Astrocyte (in vitro differentiated cells and primary cell): ENCODE measurements at regions not wholly inside any gene's neighbourhood (a gene's known extent, or its start where the extent isn't known, plus 50 kb on each side); places are given as distances from the start of the nearest gene placed in this dataset.

Experiments used
- DNase-seq: peaks from one replicate; pipeline ENCODE4 v3.0.0-alpha.2; 2010; ENCODE audit warnings: low read depth
- FAIRE-seq: peaks from 2 replicates; lab custom pipeline; 2011; peaks lifted over from hg19 to GRCh38; lab: Jason Lieb, UNC
- H2AFZ ChIP-seq: 2 replicates; pipeline ENCODE4 v1.6.0; 2012; ENCODE audit warnings: low read depth, low read length, inconsistent platforms
- H3K27ac ChIP-seq: 2 replicates; pipeline ENCODE4 v1.5.1; 2011; ENCODE audit warnings: low read depth, low read length, inconsistent platforms
- H3K27me3 ChIP-seq: 2 replicates; pipeline ENCODE4 v1.6.0; 2011; ENCODE audit warnings: low read length, inconsistent platforms; ENCODE audit not compliant: insufficient read depth
- H3K36me3 ChIP-seq: 2 replicates; pipeline ENCODE4 v1.5.1; 2011; ENCODE audit warnings: low read length, inconsistent platforms; ENCODE audit not compliant: insufficient read depth
- H3K4me1 ChIP-seq: 2 replicates; pipeline ENCODE4 v1.5.1; 2011; ENCODE audit warnings: low read length, inconsistent platforms; ENCODE audit not compliant: insufficient read depth
- H3K4me2 ChIP-seq: 2 replicates; pipeline ENCODE4 v1.6.0; 2012; ENCODE audit warnings: low read length, inconsistent platforms
- H3K4me3 ChIP-seq: 2 replicates; pipeline ENCODE4 v1.5.1; 2011; ENCODE audit warnings: low read depth, mild to moderate bottlenecking, low read length, inconsistent platforms; ENCODE audit not compliant: insufficient read depth
- H3K79me2 ChIP-seq: 2 replicates; pipeline ENCODE4 v1.6.0; 2012; ENCODE audit warnings: mild to moderate bottlenecking, low read length, inconsistent platforms; ENCODE audit not compliant: insufficient read depth
- H3K9ac ChIP-seq: 2 replicates; pipeline ENCODE4 v1.6.0; 2012; ENCODE audit warnings: mild to moderate bottlenecking, low read length, inconsistent platforms
- H3K9me3 ChIP-seq: 2 replicates; pipeline ENCODE4 v1.5.1; 2012; ENCODE audit warnings: low read depth, mild to moderate bottlenecking, low read length, inconsistent platforms; ENCODE audit not compliant: insufficient read depth
- H4K20me1 ChIP-seq: 2 replicates; pipeline ENCODE4 v1.6.0; 2012; ENCODE audit warnings: low read length, inconsistent platforms; ENCODE audit not compliant: insufficient read depth
- H3K27ac Mint-ChIP-seq: one replicate; pipeline ENCODE4 v1.8.0; 2021; ENCODE audit warnings: mild to moderate bottlenecking, mixed read lengths; ENCODE audit not compliant: unreplicated experiment
- H3K27me3 Mint-ChIP-seq: one replicate; pipeline ENCODE4 v1.8.0; 2021; ENCODE audit warnings: low read depth, mixed read lengths; ENCODE audit not compliant: unreplicated experiment
- H3K36me3 Mint-ChIP-seq: one replicate; pipeline ENCODE4 v1.8.0; 2021; ENCODE audit warnings: low read depth, mixed read lengths; ENCODE audit not compliant: unreplicated experiment
- H3K4me1 Mint-ChIP-seq: one replicate; pipeline ENCODE4 v1.8.0; 2021; ENCODE audit warnings: low read depth, mixed read lengths; ENCODE audit not compliant: unreplicated experiment
- H3K4me3 Mint-ChIP-seq: one replicate; pipeline ENCODE4 v1.8.0; 2021; ENCODE audit warnings: mild to moderate bottlenecking, moderate library complexity, mixed read lengths; ENCODE audit not compliant: unreplicated experiment
- H3K9me3 Mint-ChIP-seq: one replicate; pipeline ENCODE4 v1.8.0; 2021; ENCODE audit warnings: mild to moderate bottlenecking, mixed read lengths; ENCODE audit not compliant: unreplicated experiment
- EZH2 ChIP-seq: IDR thresholded peaks from 2 replicates; pipeline ENCODE4 v1.6.1; 2012; ENCODE audit warnings: mild to moderate bottlenecking, low read length, inconsistent platforms; ENCODE audit not compliant: insufficient read depth
- TF ChIP-seq, protein P1 (sequence below): IDR thresholded peaks from 2 replicates; pipeline ENCODE4 v1.5.1; 2011; ENCODE audit warnings: low read depth, mild to moderate bottlenecking, inconsistent platforms, low read length, moderate library complexity; ENCODE audit not compliant: insufficient read depth

DNA sequence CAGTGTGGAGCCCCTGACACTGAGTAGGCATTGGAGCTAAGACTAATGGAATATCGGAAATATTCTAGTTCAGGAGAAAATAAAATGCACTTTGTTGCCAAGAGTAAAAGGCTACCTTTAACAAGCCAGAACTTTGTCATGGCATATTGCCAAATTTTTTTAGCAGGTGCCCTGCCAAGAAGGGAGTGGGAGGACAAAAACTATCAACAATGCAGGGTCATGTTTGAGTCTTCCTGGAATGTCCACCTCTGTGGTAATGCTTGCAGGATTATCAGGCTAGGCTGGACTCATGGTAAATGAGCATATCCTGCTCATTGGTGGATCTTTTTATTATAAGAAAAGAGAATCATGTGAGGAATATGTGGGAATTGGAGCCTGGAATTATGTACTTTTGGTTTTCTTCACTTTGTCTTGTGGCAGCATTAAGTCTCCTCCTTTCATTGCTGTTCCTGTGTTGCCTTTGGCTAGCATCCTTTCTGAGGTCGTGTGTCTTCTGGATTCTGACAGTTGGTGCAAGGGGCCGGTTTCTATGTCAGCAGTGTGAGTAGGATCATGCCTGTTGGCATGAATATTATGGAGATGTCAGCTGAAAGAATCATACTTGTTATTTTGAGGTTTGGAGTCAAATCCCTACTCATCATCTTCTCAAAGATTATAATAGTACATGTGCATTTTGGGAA is 122.9 kb upstream of the SPRY2 start:
- H3K27ac ChIP-seq: no peak overlapping the region
- H3K4me2 ChIP-seq: no peak overlapping the region
- no peak overlapping the region for H3K27ac Mint-ChIP-seq
- H3K36me3 ChIP-seq: no peaks in the 10 kb centered on the region
- no peaks in the 10 kb centered on the region for H3K27me3 Mint-ChIP-seq
- no peaks in the 10 kb centered on the region for H3K36me3 Mint-ChIP-seq
- H3K9me3 Mint-ChIP-seq: peaks cover 2% of the 10 kb centered on the region
- no peaks in the 10 kb centered on the region for H3K4me1 ChIP-seq
- FAIRE-seq: no peak
- H3K9me3 ChIP-seq: no peaks in the 10 kb centered on the region
- no peak for DNase-seq
- H3K79me2 ChIP-seq: no peaks in the 10 kb centered on the region
- H4K20me1 ChIP-seq: no peaks in the 10 kb centered on the region
- no peak overlapping the region for H3K4me3 Mint-ChIP-seq
- H3K9ac ChIP-seq: no peak overlapping the region
- H2AFZ ChIP-seq: no peak overlapping the region
- no peaks in the 10 kb centered on the region for H3K27me3 ChIP-seq
- no peak overlapping the region for H3K4me3 ChIP-seq
- TF ChIP-seq, protein P1, sequence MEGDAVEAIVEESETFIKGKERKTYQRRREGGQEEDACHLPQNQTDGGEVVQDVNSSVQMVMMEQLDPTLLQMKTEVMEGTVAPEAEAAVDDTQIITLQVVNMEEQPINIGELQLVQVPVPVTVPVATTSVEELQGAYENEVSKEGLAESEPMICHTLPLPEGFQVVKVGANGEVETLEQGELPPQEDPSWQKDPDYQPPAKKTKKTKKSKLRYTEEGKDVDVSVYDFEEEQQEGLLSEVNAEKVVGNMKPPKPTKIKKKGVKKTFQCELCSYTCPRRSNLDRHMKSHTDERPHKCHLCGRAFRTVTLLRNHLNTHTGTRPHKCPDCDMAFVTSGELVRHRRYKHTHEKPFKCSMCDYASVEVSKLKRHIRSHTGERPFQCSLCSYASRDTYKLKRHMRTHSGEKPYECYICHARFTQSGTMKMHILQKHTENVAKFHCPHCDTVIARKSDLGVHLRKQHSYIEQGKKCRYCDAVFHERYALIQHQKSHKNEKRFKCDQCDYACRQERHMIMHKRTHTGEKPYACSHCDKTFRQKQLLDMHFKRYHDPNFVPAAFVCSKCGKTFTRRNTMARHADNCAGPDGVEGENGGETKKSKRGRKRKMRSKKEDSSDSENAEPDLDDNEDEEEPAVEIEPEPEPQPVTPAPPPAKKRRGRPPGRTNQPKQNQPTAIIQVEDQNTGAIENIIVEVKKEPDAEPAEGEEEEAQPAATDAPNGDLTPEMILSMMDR: no peak
- no peak for TF ChIP-seq EZH2
- peaks cover 3% of the 10 kb centered on the region for H3K4me1 Mint-ChIP-seq

DNA sequence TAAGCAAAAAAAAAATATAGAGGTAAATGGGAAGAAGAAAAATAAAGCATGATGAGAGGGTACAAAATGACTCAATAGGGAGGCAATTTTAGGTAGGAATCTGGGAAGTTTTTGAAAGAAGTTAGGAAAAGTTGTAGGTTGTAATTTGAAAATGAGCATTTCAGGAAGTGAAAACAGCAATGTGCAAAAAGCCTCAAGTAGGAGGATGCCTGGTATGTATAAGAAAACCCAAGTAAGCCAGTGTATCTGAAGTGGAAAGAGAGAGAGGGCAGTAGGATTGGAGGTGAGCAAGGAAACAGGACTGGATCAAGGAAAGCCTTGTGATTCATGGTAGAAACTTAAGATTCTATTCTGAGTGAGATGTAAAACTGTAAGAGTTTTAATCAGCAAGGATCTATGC is 121.6 kb upstream of the SPRY2 start:
- no peak overlapping the region for H3K27ac ChIP-seq
- H3K36me3 Mint-ChIP-seq: no peaks in the 10 kb centered on the region
- no peak overlapping the region for H3K27ac Mint-ChIP-seq
- H3K36me3 ChIP-seq: no peaks in the 10 kb centered on the region
- H2AFZ ChIP-seq: no peak overlapping the region
- no peaks in the 10 kb centered on the region for H3K4me1 ChIP-seq
- H3K79me2 ChIP-seq: no peaks in the 10 kb centered on the region
- no peak overlapping the region for H3K4me3 ChIP-seq
- H3K27me3 ChIP-seq: no peaks in the 10 kb centered on the region
- no peak overlapping the region for H3K4me3 Mint-ChIP-seq
- no peaks in the 10 kb centered on the region for H3K27me3 Mint-ChIP-seq
- H3K9me3 Mint-ChIP-seq: peaks cover 2% of the 10 kb centered on the region
- no peaks in the 10 kb centered on the region for H4K20me1 ChIP-seq
- no peak for FAIRE-seq
- TF ChIP-seq EZH2: no peak
- TF ChIP-seq, protein P1: no peak
- no peak for DNase-seq
- H3K4me1 Mint-ChIP-seq: peaks cover 7% of the 10 kb centered on the region
- H3K9ac ChIP-seq: no peak overlapping the region
- H3K9me3 ChIP-seq: no peaks in the 10 kb centered on the region
- H3K4me2 ChIP-seq: no peak overlapping the region

DNA sequence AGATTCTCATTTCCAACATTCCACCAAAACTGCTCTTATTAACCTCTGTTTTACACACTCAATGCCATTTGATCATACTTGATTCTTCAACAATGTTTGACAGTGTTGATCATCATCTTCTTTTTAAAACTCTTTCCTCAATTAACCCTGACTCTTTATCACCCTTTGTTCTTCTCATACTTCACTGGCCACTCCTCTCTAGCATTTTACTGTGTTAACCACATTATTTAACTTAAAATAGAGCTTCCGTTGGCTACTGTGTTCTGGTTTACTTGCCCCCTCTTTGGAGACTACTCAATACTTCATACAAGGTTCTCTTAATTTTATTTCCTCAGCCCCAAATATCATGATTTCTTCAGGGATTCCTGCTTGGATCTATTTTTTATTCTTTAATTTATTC is 121.1 kb upstream of the SPRY2 start:
- no peak overlapping the region for H3K9ac ChIP-seq
- no peaks in the 10 kb centered on the region for H3K79me2 ChIP-seq
- no peak overlapping the region for H3K4me3 ChIP-seq
- H3K27me3 ChIP-seq: no peaks in the 10 kb centered on the region
- H2AFZ ChIP-seq: no peak overlapping the region
- no peak for DNase-seq
- no peak for FAIRE-seq
- no peak for TF ChIP-seq EZH2
- TF ChIP-seq, protein P1: no peak
- H3K27ac ChIP-seq: no peak overlapping the region
- Mint-ChIP-seq H3K27me3 (no peaks in the 10 kb centered on the region), H3K27ac (no peak overlapping the region), H3K4me3 (no peak overlapping the region), H3K9me3 (peaks cover 2% of the 10 kb centered on the region), H3K36me3 (no peaks in the 10 kb centered on the region), H3K4me1 (peaks cover 7% of the 10 kb centered on the region)
- H3K4me1 ChIP-seq: no peaks in the 10 kb centered on the region
- no peak overlapping the region for H3K4me2 ChIP-seq
- no peaks in the 10 kb centered on the region for H4K20me1 ChIP-seq
- no peaks in the 10 kb centered on the region for H3K36me3 ChIP-seq
- no peaks in the 10 kb centered on the region for H3K9me3 ChIP-seq
